ENCODE measurements at regions not wholly inside any gene's neighbourhood (a gene's known extent, or its start where the extent isn't known, plus 50 kb on each side); places are given as distances from the start of the nearest gene placed in this dataset.
A peak's percentile ranks its signal among the peaks of the same experiment; 100 is the strongest.

- no peak for TF ChIP-seq CTCF (IDR thresholded peaks at IDR 0.05; ENCODE audit: control insufficient read depth, insufficient read depth, low read depth, low read length, missing control alignments)
- no peak overlapping the region for H3K4me3 ChIP-seq (ENCODE audit: control insufficient read depth, low read depth, low read length)
- DNase-seq (ENCODE audit: low read depth), result no peak
These were observed 388.6 kb upstream of the BTBD3 start for GRCh38 chr20:11529047-11529446.

- no peak for TF ChIP-seq CTCF (IDR thresholded peaks at IDR 0.05; ENCODE audit: control insufficient read depth, insufficient read depth, low read depth, low read length, missing control alignments)
- no peak overlapping the region for H3K4me3 ChIP-seq (ENCODE audit: control insufficient read depth, low read depth, low read length)
- no peak for DNase-seq (ENCODE audit: low read depth)
These were observed 380.7 kb upstream of the BTBD3 start for GRCh38 chr20:11537032-11537431.

GRCh38 chr20:11539450-11539849 lies 378.2 kb upstream of the BTBD3 start:
- DNase-seq (ENCODE audit: low read depth), result no peak
- no peak for TF ChIP-seq CTCF (IDR thresholded peaks at IDR 0.05; ENCODE audit: control insufficient read depth, insufficient read depth, low read depth, low read length, missing control alignments)

GRCh38 chr20:11540558-11540957 lies 377.1 kb upstream of the BTBD3 start:
- DNase-seq (ENCODE audit: low read depth), result no peak
- H3K4me3 ChIP-seq (ENCODE audit: control insufficient read depth, low read depth, low read length), result no peak overlapping the region
- no peak for TF ChIP-seq CTCF (IDR thresholded peaks at IDR 0.05; ENCODE audit: control insufficient read depth, insufficient read depth, low read depth, low read length, missing control alignments)

More at GRCh38 chr20:11539450-11539849, 378.2 kb upstream of the BTBD3 start:
- H3K4me3 ChIP-seq (ENCODE audit: control insufficient read depth, low read depth, low read length), result no peak overlapping the region

- no peak for DNase-seq (ENCODE audit: low read depth)
- H3K4me3 ChIP-seq (ENCODE audit: control insufficient read depth, low read depth, low read length), result no peak overlapping the region
- no peak for TF ChIP-seq CTCF (IDR thresholded peaks at IDR 0.05; ENCODE audit: control insufficient read depth, insufficient read depth, low read depth, low read length, missing control alignments)
These were observed 375.0 kb upstream of the BTBD3 start for GRCh38 chr20:11542645-11543044.

- DNase-seq (ENCODE audit: low read depth), result peak; percentile 43
- peak; percentile 51 for TF ChIP-seq CTCF (IDR thresholded peaks at IDR 0.05; ENCODE audit: control insufficient read depth, insufficient read depth, low read depth, low read length, missing control alignments)
- H3K4me3 ChIP-seq (ENCODE audit: control insufficient read depth, low read depth, low read length), result no peak overlapping the region; the same call in 1 of the 2 replicates
These were observed 373.5 kb upstream of the BTBD3 start for GRCh38 chr20:11544029-11544678.

Data from AG09309 (cell line).